Neural crest cell (in vitro differentiated cells): ENCODE measurements at regions not wholly inside any gene's neighbourhood (a gene's known extent, or its start where the extent isn't known, plus 50 kb on each side); places are given as distances from the start of the nearest gene placed in this dataset.
A peak's percentile ranks its signal among the peaks of the same experiment; 100 is the strongest.

Experiments used
- DNase-seq: peaks from one replicate; pipeline ENCODE4 v3.0.0; 2021; ENCODE audit warnings: low read depth, mixed read lengths, low spot score
- H3K27ac Mint-ChIP-seq: one replicate; pipeline ENCODE4 v1.8.0; 2021; ENCODE audit warnings: mild to moderate bottlenecking, mixed read lengths; ENCODE audit not compliant: unreplicated experiment
- H3K27me3 Mint-ChIP-seq: 2 replicates; pipeline ENCODE4 v1.8.0; 2021; ENCODE audit warnings: low read depth, mild to moderate bottlenecking, mixed read lengths
- H3K36me3 Mint-ChIP-seq: 2 replicates; pipeline ENCODE4 v1.8.0; 2021; ENCODE audit warnings: low read depth, mild to moderate bottlenecking, mixed read lengths
- H3K4me1 Mint-ChIP-seq: 2 replicates; pipeline ENCODE4 v1.8.0; 2021; ENCODE audit warnings: mixed read lengths
- H3K4me3 Mint-ChIP-seq: one replicate; pipeline ENCODE4 v1.8.0; 2021; ENCODE audit warnings: mild to moderate bottlenecking, mixed read lengths
- H3K9me3 Mint-ChIP-seq: 2 replicates; pipeline ENCODE4 v1.8.0; 2021; ENCODE audit warnings: mixed read lengths
- TF ChIP-seq, protein P1 (sequence below): fragments of 200-600 bp; sonication (generic); conservative IDR thresholded peaks from 2 replicates; pipeline ENCODE4 v1.5.0; 2021; ENCODE audit warnings: antibody characterized with exemption, mild to moderate bottlenecking

- no peak overlapping the region for H3K4me3 Mint-ChIP-seq
- H3K4me1 Mint-ChIP-seq = peaks cover 40% of the 10 kb centered on the region
- TF ChIP-seq, protein P1, sequence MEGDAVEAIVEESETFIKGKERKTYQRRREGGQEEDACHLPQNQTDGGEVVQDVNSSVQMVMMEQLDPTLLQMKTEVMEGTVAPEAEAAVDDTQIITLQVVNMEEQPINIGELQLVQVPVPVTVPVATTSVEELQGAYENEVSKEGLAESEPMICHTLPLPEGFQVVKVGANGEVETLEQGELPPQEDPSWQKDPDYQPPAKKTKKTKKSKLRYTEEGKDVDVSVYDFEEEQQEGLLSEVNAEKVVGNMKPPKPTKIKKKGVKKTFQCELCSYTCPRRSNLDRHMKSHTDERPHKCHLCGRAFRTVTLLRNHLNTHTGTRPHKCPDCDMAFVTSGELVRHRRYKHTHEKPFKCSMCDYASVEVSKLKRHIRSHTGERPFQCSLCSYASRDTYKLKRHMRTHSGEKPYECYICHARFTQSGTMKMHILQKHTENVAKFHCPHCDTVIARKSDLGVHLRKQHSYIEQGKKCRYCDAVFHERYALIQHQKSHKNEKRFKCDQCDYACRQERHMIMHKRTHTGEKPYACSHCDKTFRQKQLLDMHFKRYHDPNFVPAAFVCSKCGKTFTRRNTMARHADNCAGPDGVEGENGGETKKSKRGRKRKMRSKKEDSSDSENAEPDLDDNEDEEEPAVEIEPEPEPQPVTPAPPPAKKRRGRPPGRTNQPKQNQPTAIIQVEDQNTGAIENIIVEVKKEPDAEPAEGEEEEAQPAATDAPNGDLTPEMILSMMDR = no peak
- H3K27ac Mint-ChIP-seq = no peak overlapping the region
- no peaks in the 10 kb centered on the region for H3K36me3 Mint-ChIP-seq
- no peak for DNase-seq
- peaks cover 3% of the 10 kb centered on the region for H3K9me3 Mint-ChIP-seq
- H3K27me3 Mint-ChIP-seq = peaks cover 82% of the 10 kb centered on the region
These were observed 203.8 kb upstream of the POU3F1 start for GRCh38 chr1:38250356-38250755.

DNA sequence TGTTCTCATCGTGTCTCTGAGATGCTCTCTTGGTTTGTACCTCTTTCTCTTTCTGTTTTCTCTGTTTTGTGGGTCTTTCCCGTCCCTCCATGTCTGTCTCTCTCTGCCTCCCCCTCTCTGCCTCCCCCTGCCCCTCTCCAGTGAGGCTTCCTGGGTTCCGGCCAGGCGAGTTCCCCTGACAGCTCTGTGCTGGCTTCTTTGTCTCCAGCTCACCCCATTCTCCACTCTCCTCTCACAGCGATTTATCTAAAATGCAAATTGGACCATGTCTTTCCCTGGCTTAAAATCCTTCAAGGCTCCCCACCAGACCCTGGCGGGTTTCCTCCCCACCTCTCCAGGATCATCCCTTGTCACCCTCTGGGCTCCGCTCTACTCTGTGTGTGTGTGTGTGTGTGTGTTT is 202.4 kb upstream of the POU3F1 start:
- peaks cover 1% of the 10 kb centered on the region for H3K9me3 Mint-ChIP-seq
- no peaks in the 10 kb centered on the region for H3K36me3 Mint-ChIP-seq
- H3K4me3 Mint-ChIP-seq = peak overlapping the region; percentile 2
- peaks cover 48% of the 10 kb centered on the region for H3K4me1 Mint-ChIP-seq
- no peak for DNase-seq
- peaks cover 80% of the 10 kb centered on the region for H3K27me3 Mint-ChIP-seq
- TF ChIP-seq, protein P1 = no peak
- H3K27ac Mint-ChIP-seq = no peak overlapping the region

- H3K4me3 Mint-ChIP-seq = peak overlapping the region; percentile 3
- H3K4me1 Mint-ChIP-seq = peaks cover 65% of the 10 kb centered on the region
- DNase-seq = peak; percentile 33
- TF ChIP-seq, protein P1 = no peak
- no peaks in the 10 kb centered on the region for H3K9me3 Mint-ChIP-seq
- peaks cover 81% of the 10 kb centered on the region for H3K27me3 Mint-ChIP-seq
- no peaks in the 10 kb centered on the region for H3K36me3 Mint-ChIP-seq
- no peak overlapping the region for H3K27ac Mint-ChIP-seq
These were observed 200.7 kb upstream of the POU3F1 start for GRCh38 chr1:38246955-38247952.

DNA sequence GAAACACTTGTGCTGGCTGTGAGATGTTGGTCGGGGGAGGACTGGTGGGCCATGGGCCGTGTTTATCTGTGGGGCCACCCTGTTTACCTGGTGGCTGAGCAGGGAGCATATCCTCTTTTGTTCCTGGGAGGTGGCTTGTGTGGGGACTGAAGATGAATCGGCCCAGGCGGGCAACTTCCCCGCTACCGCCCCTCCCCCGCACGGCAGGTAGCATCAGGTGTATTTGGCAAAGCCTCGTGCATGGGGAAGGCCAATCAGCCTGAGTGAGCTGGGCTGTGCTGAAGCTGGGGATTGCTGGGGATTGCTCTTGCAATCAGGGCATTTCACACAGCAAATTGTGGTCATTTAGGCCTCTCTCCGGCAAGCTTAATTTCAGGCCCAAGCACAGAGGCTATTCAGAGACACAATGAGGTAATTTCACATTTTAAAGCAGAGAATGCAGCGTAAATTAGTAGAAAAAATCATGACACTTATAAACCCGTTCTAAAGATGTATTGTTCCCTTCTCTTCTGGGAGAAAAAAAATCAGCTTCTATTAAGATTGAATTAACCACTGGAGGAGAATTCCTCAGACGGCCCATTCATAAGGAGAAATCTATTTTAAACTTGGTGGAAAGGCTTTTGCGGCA is 197.7 kb upstream of the POU3F1 start:
- Mint-ChIP-seq H3K36me3 (no peaks in the 10 kb centered on the region), H3K4me1 (peaks cover 61% of the 10 kb centered on the region), H3K9me3 (no peaks in the 10 kb centered on the region), H3K4me3 (no peak overlapping the region), H3K27me3 (peaks cover 69% of the 10 kb centered on the region), H3K27ac (no peak overlapping the region)
- DNase-seq = no peak
- TF ChIP-seq, protein P1 = no peak

DNA sequence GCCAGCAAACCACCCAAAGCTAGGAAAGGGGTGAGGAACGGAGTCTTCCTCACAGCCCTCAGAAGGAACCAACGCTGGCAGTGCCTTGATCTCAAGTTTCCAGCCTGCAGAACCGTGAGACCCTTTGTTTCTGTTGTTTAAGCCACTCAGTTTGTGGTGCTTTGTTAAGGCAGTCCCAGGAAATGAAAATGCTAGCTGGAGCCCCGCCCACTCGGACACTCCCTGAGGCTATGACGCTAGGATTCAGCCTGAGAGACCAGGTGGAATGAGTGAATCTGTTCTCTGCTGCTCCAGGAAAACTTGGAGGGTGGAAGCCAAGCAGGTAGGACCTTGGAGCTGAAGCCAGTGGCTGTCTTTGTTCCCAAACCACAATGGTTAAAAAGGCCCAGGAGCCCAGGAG is 196.5 kb upstream of the POU3F1 start:
- Mint-ChIP-seq H3K4me1 (peaks cover 49% of the 10 kb centered on the region), H3K27ac (no peak overlapping the region), H3K9me3 (no peaks in the 10 kb centered on the region), H3K27me3 (peaks cover 57% of the 10 kb centered on the region), H3K36me3 (no peaks in the 10 kb centered on the region), H3K4me3 (no peak overlapping the region)
- DNase-seq = no peak
- TF ChIP-seq, protein P1 = no peak
